GM21367 (cell line): ENCODE measurements at regions not wholly inside any gene's neighbourhood (a gene's known extent, or its start where the extent isn't known, plus 50 kb on each side); places are given as distances from the start of the nearest gene placed in this dataset.
"Not testable (repeated sequence)": the region's sequence is repeated elsewhere in the genome, so short reads cannot be mapped to it uniquely, and the experiment has no call there.

Experiments used
- ATAC-seq: cut with Tn5 transposase; IDR thresholded peaks from one replicate; pipeline ENCODE4 v1.9.1; 2021; ENCODE audit not compliant: unreplicated experiment

DNA sequence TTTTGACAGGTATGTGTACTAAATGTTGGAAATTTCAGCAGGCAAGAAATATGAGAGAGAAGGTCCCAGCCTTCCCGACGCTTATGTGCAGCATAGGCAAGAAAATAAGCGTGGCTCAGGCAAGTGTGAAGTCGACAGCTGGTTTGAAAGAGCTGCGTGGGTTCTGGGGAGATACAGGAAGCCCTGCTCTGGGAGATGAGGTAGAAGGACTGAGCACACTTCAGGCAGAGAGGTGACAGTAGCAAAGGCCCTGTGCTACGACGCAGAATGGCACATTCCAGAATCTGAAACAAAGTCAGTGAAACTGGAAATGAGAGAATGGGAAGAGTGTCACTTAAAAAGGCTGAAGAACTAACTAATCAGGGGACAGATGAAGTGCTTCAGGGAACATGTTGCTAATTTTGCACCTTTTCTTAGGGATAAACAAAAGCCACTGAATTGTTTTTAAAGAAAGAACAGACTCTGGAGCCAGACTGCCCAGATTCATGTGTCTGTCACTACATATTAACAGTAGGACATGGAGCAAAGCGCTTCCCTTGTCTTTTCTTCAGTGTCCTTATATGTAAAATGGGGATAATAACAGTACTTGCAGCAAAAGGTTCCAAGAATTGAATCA is 160.1 kb downstream of the SPRY2 start:
- ATAC-seq, result no peak

DNA sequence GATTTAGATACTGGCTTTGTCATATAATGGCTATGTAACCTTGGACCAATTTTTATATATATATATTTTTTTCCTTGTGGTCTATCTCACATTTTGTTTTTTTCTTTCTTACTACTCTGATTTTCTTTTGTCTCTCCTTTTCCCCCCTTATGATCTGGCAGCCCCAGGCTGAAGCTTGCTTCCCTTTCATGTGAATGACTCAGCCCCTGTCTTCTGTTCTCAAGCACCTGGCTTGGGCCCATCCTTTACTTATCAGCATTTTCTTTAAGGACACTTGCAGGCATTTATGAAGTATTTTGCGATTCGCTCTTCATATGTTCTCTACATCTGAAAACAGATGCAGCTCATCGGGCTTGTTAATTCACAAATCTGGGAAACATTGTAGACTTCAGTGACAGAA is 163.6 kb downstream of the SPRY2 start:
- no peak for ATAC-seq

DNA sequence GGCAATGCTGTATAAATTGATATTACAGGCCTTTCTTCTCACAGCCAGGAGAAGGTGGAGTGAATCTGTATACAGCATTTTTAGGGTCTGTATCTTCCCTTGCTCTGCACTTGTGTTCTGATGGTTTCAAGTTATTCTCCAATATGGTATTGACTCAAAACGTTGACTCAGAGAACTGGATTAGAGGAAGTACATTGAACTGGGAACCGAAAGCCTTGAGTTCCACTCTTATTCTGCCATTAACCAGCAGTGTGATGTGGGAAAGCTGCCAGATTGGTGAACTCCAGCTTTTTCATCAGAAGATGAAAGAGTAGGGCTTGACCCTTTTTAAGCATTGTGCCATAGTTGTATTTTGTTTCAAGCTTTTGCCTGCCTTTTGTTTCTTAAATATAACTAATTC is 167.7 kb downstream of the SPRY2 start:
- no peak for ATAC-seq

DNA sequence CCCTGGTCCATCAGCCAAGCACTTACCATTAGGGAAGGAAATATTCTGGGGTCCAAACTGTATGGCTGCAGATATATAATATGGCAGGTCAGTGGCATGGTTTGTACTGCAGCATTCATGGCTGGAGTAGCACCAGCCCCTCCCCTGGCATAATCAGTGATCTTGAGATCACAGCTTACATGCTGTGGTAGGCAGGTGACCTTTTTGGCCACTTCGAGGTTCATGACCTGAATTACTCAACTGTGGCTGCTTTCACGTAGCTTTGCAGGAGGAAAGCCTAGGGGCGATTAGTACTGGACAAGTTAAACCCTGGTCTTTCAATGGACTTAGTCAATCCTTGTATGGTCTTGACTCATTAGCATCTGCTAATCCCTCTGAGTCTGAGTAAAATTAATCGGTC is 169.8 kb downstream of the SPRY2 start:
- no peak for ATAC-seq

DNA sequence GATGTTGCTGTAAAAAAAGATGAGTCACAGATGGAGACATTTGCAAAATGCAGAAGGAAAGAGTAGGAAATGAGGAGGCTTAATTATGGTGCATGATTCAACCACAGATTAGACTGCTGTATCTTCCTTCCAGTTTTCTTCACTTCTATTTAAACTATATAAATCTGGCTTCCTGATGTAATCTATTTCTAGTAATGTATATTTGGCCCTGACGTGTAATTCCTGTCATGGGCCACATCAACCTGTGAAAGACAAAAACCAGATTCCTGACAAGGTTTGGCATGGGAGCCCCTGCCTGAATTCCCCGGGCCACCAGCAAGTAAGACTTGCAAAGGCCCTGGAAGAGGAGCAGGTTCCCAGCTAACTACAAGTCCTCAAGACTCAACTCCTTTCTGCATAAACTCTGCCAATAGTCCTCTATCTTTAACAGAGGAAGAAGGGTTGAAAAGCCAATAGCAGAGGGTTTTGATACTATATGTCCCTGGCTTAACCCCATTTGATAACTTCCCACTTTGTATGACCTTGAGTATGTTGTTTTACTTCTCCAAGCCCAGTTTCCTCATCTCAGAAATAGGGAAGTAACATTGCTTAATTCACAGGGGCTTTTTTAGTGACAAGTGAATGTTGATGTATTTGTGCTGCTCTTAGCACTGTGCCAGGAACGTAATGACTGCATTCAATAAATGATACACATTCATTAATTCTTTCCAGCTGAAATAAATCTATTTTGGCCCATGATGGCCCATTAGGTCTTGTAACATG is 172.7 kb downstream of the SPRY2 start:
- no peak for ATAC-seq

DNA sequence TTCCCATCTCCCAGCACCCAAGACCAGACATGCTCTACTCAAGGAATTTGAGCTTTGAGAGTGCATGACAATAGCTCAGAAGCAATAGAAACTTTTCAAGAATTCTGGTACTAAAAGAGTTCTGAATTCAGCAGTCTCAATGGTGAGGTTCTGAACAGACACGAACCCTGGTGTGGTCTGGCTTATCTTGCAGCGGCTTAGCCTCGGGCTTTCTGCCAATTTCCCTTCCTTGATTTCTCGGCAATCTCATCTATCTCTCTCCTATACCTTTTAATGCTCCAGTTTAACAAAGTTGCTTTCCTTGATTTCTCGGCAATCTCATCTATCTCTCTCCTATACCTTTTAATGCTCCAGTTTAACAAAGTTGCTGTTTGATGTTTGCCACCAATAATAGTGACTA is 174.6 kb downstream of the SPRY2 start:
- no peak for ATAC-seq

DNA sequence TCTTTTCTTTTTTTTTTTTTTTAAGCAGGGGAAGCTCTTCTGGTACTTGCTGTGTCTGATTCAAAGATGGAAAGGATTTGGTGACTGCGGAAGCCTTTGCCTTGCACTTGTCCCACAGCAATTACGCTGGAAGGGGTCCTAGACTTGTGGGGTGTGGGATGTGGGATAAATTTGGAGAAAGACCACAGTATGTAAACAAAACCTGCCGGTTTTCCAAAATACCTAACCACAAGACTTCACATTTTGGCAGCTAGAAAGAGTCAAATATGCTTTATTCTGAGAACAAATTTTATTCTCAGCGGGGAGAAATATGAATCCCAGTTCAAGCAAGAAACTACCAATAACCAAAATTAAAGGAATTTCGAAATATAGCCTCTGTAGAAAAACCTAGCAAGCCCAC is 176.5 kb downstream of the SPRY2 start:
- ATAC-seq, result no peak

DNA sequence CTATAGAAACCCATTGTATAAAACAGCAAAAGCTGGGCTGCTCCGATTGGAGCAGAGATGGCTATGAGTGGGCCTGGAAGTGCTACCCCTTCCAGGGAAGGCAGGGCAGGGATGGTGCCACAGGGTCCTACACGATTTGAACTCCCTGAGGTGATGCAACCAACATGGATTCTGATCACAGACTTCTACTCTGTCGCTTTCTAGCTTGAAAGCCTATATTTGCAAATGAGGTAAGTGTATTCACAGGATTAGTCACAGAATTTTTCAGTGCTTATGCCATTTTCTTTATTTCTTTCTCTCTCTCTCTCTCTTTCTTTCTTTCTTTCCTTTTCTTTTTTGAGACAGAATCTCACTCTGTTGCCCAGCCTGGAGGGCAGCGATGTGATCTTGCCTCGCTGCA is 179.0 kb downstream of the SPRY2 start:
- ATAC-seq, result no peak

DNA sequence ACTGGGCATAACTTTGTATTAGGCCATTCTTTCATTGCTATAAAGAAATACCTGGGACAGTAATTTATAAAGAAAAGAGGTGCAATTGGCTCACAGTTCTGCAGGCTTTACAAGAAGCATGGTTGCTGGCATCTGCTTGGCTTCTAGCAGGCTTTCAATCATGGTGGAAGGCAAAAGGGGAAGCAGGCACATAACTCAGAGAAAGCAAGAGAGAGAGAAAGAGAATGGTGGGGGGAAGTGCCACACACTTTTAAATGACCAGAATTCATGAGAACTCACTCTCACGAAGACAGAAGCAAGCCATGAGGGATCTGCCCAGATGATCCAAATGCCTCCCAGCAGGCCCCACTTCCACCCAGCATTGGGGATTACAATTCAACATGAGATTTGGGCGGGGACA is 179.7 kb downstream of the SPRY2 start:
- ATAC-seq, result no peak

DNA sequence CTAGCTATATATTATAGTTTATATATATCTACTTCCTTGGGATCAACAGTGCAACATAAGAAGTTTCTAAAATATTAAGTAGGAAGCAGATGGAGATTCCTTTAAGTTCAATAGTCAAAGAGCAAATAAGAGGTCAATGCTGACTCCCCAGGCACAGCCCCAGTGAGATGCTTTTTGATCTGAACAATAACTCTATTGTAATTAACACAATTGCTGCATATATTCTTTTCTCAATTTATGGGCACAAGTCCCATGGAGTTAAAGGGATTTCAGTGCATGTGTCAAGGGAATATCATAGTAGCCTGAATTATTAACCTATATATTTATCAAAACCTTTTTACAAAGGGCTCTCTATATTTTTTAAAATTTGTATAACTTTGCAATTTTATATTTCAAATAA is 180.8 kb downstream of the SPRY2 start:
- ATAC-seq, result no peak

DNA sequence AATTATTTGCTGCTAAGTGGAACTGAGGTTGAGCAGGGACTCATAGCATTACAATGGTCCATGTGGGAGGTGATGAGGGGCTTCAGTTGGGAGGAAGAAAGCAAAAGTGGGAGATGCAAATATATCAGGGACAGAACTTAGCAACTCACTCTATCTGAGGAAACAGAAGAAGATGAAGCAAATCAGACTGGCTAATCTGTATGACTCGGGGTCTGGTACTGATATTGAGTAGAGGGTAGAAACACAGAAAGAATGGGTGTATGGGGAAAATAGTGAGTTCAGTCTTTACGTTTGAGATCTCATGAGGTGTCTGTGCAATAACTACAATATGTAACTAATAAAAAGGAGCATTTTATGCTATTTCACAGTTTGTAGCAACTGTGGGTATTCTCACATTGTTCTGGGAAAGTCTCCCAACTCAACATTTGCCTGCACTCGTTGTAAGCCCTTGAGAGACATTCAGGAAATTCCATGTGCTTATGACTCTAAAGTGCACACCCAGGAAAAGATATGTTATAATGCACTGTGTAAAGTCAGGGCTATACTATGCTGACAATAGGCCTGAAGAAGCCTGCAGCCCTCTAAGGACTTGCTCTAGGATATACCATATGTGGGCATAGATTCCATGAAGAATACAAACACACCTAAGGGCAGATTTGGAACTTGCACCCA is 183.5 kb downstream of the SPRY2 start:
- ATAC-seq, result no peak

DNA sequence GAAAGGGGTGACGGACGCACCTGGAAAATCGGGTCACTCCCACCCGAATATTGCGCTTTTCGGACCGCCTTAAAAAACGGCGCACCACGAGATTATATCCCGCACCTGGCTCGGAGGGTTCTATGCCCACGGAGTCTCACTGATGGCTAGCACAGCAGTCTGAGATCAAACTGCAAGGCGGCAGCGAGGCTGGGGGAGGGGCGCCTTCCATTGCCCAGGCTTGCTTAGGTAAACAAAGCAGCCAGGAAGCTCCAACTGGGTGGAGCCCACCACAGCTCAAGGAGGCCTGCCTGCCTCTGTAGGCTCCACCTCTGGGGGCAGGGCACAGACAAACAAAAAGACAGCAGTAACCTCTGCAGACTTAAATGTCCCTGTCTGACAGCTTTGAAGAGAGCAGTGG is 188.8 kb downstream of the SPRY2 start:
- ATAC-seq, result not testable (repeated sequence)

DNA sequence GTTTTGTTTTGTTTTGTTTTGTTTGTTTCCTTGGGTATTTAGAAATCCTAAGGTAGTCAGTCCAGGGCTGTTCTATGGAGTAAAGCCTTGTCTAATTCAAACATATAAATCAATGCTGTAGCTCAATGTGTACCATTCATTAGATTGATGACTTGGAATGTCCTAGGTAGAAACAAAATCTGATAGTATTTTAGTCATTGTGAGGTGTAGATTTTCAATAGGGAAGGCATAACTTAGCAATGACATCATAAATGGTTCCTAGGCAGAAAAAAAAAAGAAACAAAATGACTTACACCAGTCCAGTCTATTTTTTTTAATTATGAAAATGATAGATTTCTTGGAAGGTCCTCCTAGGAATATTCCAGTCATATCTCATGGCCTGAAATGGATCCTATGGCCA is 189.9 kb downstream of the SPRY2 start:
- no peak for ATAC-seq

DNA sequence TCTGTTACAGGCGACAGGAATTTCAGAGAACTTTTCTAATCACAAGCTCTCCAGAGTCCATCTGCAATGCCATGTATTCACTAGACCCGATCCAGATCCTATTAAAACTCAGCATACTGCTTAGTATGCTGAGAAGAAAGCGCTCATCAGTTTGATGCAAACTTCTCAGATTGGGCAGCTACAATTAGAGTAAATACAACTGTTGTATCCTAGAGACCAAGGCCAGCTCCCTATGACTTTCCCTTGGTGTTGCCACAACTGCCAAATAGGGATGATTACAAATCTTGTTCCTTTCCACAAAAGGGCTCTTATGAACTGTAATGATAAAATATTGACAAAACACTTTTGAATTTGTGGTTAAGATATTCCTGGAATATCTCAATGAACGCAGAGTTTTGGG is 191.2 kb downstream of the SPRY2 start:
- ATAC-seq, result no peak

DNA sequence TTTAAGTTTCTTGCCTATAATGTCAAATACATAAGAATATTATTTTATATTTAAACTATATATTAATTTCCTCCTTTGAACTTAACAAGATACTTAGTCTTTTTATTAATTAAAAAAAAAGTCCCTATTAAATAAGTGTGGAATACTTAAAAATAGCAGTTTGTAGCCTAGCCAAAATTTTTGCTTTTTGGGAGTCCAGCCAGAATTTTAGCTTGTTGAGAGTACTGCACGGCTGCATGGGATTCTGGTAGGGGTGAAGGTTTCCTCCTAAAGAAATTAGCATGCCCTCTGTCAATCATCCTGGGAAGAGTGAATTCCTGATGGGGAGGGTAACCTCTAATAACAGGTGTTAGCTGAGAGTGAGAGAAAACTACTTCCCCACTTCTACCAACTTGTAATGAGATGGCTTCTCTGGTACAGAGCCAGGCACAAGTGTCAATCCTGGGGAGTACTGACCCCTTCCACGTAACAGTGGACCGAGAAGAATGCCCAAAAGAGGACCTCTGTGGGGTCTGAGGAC is 195.7 kb downstream of the SPRY2 start:
- ATAC-seq, result no peak

DNA sequence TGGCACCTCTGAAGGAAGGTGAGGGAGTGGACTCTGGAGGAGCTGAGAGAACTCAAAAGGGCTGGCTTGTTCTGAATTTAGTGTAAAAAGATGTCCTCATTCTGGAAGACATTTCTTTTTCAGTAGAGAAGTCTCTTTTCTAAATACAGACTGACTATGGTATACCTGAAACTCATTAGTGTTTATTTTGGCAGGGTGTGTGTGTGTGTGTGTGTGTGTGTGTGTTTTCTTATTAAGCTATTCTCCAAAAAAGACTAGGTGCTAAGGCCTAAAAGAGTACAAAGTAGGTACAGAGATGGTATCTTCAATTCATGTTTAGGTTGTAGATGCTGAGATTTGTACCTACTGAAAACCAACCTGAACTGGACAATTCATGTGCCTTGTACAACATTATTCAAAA is 196.4 kb downstream of the SPRY2 start:
- no peak for ATAC-seq

DNA sequence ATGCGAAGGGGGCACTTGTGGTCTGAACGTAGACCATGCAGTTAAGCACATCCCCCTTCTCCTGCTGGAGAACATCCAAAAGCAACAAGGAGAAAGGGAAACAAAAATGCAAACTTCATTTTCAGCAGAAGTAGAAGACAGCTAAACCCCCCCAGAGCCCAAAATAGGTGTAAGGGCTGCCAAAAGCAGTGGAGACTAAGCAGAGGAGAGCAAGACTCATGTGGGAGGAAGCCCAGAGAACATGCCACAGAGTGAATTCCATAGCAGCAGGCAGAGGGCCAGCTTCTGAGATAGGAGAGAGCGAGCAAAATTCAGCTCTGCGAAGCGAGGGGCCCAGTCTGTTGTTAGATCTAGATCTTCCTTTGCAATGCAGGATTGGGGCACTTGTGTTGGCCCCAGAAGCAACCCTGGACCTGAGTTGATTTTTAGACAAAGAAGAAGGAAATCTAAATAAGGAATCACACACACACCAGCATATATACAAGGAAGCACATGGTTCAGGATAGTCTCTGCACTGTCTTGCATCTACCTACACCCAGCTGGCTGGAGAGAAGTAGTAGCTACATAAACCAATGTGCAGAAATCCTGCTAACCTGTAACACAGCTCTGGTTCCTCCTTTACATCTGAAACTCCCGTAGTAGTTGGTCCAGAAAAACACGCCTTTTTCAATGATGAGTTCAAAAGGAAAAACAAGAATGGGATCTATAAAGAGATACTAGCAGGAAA is 199.6 kb downstream of the SPRY2 start:
- no peak for ATAC-seq

DNA sequence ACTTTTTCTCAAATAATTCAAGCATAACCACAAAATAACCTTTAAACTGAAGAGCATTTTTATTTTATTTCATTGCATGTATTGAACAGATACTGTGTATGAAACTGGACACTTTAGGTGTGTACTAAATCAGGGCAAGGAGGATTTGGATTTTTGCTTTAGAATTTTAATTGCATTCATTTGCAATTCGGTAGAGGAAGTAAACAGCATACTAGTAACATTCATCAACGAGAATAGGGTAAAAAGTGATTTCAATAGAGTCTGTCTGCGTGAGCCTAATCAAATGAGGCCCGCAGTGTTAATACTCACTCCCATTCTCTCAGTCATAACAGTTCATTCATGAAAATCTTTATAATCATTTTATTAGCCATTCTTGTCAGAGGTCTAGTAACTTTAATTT is 200.2 kb downstream of the SPRY2 start:
- no peak for ATAC-seq

DNA sequence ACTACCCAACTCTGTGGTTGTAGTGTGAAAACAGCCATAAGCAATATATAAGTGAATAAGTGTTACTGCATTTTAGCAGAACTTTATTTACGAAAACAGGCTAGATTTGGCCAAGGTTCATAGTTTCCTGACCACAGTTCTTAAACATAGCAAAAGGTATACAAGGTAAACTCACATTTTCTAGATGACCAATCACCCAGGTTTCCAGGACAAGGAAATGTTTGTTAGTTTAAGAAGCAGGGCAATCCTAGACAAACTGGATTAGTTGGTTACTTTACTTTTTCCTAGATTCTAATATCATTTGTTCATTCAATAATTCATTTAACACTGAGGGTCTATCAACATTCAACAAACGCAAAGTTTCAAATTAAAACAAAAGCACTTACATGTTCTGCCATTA is 201.7 kb downstream of the SPRY2 start:
- no peak for ATAC-seq

DNA sequence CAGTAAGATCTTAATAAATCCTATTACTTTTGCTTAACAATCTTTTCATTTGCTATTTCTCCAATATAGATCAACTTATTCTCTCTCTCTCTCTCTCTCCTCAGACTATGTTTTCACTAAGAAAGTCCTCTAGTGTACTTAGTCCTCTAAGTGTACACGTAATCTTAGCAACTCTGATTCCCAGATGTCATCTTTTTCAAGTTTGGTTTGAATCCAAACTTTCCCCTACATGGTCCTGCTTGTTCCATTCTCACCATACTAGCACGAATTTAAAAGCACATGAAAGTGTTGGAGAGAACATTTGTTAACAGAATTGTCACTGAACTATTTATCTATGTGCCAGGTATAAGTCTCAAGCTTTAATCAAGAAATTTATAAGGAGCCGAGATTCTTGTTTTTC is 202.9 kb downstream of the SPRY2 start:
- no peak for ATAC-seq

DNA sequence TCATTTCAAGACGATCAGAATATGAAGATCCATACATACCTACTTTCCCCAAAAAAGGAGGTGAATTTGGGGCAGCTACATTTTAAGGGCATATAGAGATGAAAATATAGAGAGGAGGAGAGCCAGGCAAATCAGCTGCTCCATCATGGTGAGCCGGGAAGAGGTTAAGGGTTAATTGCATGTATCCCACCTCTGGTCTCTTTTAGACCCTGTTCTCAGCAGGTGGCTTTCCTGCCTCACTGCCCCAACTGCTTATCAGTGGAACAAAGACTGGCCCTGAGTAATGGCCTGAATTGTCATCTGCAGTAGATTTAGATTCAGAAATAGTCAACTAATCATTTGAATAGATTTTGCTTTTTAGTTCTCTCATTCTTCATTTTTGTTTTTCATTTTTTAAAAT is 206.6 kb downstream of the SPRY2 start:
- ATAC-seq, result no peak
